Jurkat, Clone E6-1 (cell line): ENCODE measurements at regions not wholly inside any gene's neighbourhood (a gene's known extent, or its start where the extent isn't known, plus 50 kb on each side); places are given as distances from the start of the nearest gene placed in this dataset.

Experiments used
- DNase-seq: peaks from one replicate; pipeline ENCODE4 v3.0.0-alpha.2; 2011; ENCODE audit warnings: low read depth, low spot score
- H3K4me3 ChIP-seq: 2 replicates; pipeline ENCODE4 v1.5.1; 2011; ENCODE audit warnings: mild to moderate bottlenecking, low read length, control low read depth, moderate library complexity

- DNase-seq = no peak
- no peak overlapping the region for H3K4me3 ChIP-seq
Measured at GRCh38 chr17:73774852-73775251, 130.6 kb upstream of the SDK2 start.

GRCh38 chr17:73776351-73777130 is 132.3 kb upstream of the SDK2 start:
- no peak for DNase-seq
- no peak overlapping the region for H3K4me3 ChIP-seq

GRCh38 chr17:73777131-73777449 is 132.8 kb upstream of the SDK2 start:
- DNase-seq = no peak

GRCh38 chr17:73782231-73782630 is 138.0 kb upstream of the SDK2 start:
- DNase-seq = no peak
- no peak overlapping the region for H3K4me3 ChIP-seq

More at GRCh38 chr17:73777131-73777449, 132.8 kb upstream of the SDK2 start:
- no peak overlapping the region for H3K4me3 ChIP-seq

- no peak overlapping the region for H3K4me3 ChIP-seq
- no peak for DNase-seq
Measured at GRCh38 chr17:73782641-73783381, 138.6 kb upstream of the SDK2 start.

- no peak for DNase-seq
- no peak overlapping the region for H3K4me3 ChIP-seq
Measured at GRCh38 chr17:73783382-73783766, 139.1 kb upstream of the SDK2 start.

- DNase-seq = no peak
Measured at GRCh38 chr17:73783945-73784603, 139.8 kb upstream of the SDK2 start.

GRCh38 chr17:73785496-73785895 is 141.3 kb upstream of the SDK2 start:
- DNase-seq = no peak

More at GRCh38 chr17:73783945-73784603, 139.8 kb upstream of the SDK2 start:
- no peak overlapping the region for H3K4me3 ChIP-seq

GRCh38 chr17:73785958-73786743 is 141.9 kb upstream of the SDK2 start:
- no peak for DNase-seq
- H3K4me3 ChIP-seq = no peak overlapping the region

More at GRCh38 chr17:73785496-73785895, 141.3 kb upstream of the SDK2 start:
- no peak overlapping the region for H3K4me3 ChIP-seq

GRCh38 chr17:73787076-73788059 is 143.1 kb upstream of the SDK2 start:
- H3K4me3 ChIP-seq = no peak overlapping the region
- DNase-seq = no peak

- DNase-seq = no peak
- H3K4me3 ChIP-seq = no peak overlapping the region
Measured at GRCh38 chr17:73788111-73788510, 143.9 kb upstream of the SDK2 start.

- DNase-seq = no peak
- no peak overlapping the region for H3K4me3 ChIP-seq
Measured at GRCh38 chr17:73791121-73791520, 146.9 kb upstream of the SDK2 start.

- no peak for DNase-seq
- no peak overlapping the region for H3K4me3 ChIP-seq
Measured at GRCh38 chr17:73791631-73792030, 147.4 kb upstream of the SDK2 start.

- no peak for DNase-seq
- H3K4me3 ChIP-seq = no peak overlapping the region
Measured at GRCh38 chr17:73792994-73793393, 148.7 kb upstream of the SDK2 start.

- DNase-seq = no peak
- no peak overlapping the region for H3K4me3 ChIP-seq
Measured at GRCh38 chr17:73794336-73794735, 150.1 kb upstream of the SDK2 start.

- no peak overlapping the region for H3K4me3 ChIP-seq
- no peak for DNase-seq
Measured at GRCh38 chr17:73795730-73796129, 151.5 kb upstream of the SDK2 start.

GRCh38 chr17:73797594-73798110 is 153.4 kb upstream of the SDK2 start:
- DNase-seq = no peak
- no peak overlapping the region for H3K4me3 ChIP-seq

- DNase-seq = no peak
- H3K4me3 ChIP-seq = no peak overlapping the region
Measured at GRCh38 chr17:73798111-73798748, 154.0 kb upstream of the SDK2 start.
